CD8-positive, alpha-beta memory T cell (primary cell): ENCODE measurements at regions not wholly inside any gene's neighbourhood (a gene's known extent, or its start where the extent isn't known, plus 50 kb on each side); places are given as distances from the start of the nearest gene placed in this dataset.

Source experiments
- CTCF ChIA-PET: fragments of 350-600 bp; sonication (Branson Sonifier 250); formaldehyde crosslinking; loops from one replicate; lab custom pipeline; 2021; ENCODE audit warnings: antibody characterized with exemption; lab: Charles Lee
- POLR2A ChIA-PET: fragments of 350-600 bp; sonication (Branson Sonifier 250); formaldehyde crosslinking; loops from one replicate; lab custom pipeline; 2021; ENCODE audit warnings: antibody characterized with exemption; lab: Charles Lee
- DNase-seq, 5 donors: peaks; one replicate each; pipeline versions ENCODE4 v3.0.0 to v3.0.0-alpha.2; 2020 to 2022; ENCODE audit warnings: mixed read lengths in 1 of 5
- H3K27ac ChIP-seq: one replicate; pipeline ENCODE4 v1.7.0; 2013; ENCODE audit warnings: low read depth, mild to moderate bottlenecking, low read length, moderate library complexity
- H3K27me3 ChIP-seq: 2 replicates; pipeline ENCODE4 v1.7.0; 2013; ENCODE audit warnings: low read length, mild to moderate bottlenecking; ENCODE audit not compliant: insufficient read depth, poor library complexity, severe bottlenecking
- H3K36me3 ChIP-seq: 2 replicates; pipeline ENCODE4 v1.7.0; 2013; ENCODE audit warnings: mild to moderate bottlenecking, low read length, moderate library complexity; ENCODE audit not compliant: insufficient read depth
- H3K4me1 ChIP-seq: 2 replicates; pipeline ENCODE4 v1.7.0; 2013; ENCODE audit warnings: mild to moderate bottlenecking, low read length, moderate library complexity; ENCODE audit not compliant: insufficient read depth
- H3K4me3 ChIP-seq: 2 replicates; pipeline ENCODE4 v1.7.0; 2013; ENCODE audit warnings: mild to moderate bottlenecking, low read length
- H3K9me3 ChIP-seq: 2 replicates; pipeline ENCODE4 v1.7.0; 2013; ENCODE audit warnings: mild to moderate bottlenecking, low read length
- H3K27ac Mint-ChIP-seq, 8 donors: one replicate each; pipeline ENCODE4 v1.8.0; 2020 to 2021; ENCODE audit warnings: mixed read lengths in 8 of 8, mild to moderate bottlenecking in 6 of 8, inconsistent platforms in 3 of 8, moderate library complexity in 3 of 8
- H3K27me3 Mint-ChIP-seq, 2 donors: one replicate each; pipeline ENCODE4 v1.8.0; 2020 to 2021; ENCODE audit warnings: mixed read lengths in 2 of 2, mild to moderate bottlenecking in 1 of 2, moderate library complexity in 1 of 2
- H3K36me3 Mint-ChIP-seq, 3 donors: one replicate each; pipeline ENCODE4 v1.8.0; 2020 to 2021; ENCODE audit warnings: mixed read lengths in 3 of 3, inconsistent platforms in 1 of 3, mild to moderate bottlenecking in 1 of 3
- H3K4me1 Mint-ChIP-seq, 3 donors: one replicate each; pipeline ENCODE4 v1.8.0; 2020 to 2021; ENCODE audit warnings: mixed read lengths in 3 of 3, inconsistent platforms in 1 of 3, mild to moderate bottlenecking in 1 of 3
- H3K4me3 Mint-ChIP-seq, 7 donors: one replicate each; pipeline ENCODE4 v1.8.0; 2020 to 2021; ENCODE audit warnings: mixed read lengths in 7 of 7, mild to moderate bottlenecking in 6 of 7, moderate library complexity in 4 of 7, inconsistent platforms in 2 of 7
- H3K9me3 Mint-ChIP-seq, 5 donors: one replicate each; pipeline ENCODE4 v1.8.0; 2020 to 2022; ENCODE audit warnings: mixed read lengths in 5 of 5, mild to moderate bottlenecking in 3 of 5, moderate library complexity in 2 of 5, inconsistent platforms in 1 of 5

- peaks cover 0 to 1% (median 0%) of the 10 kb centered on the region in 3 donors for H3K4me1 Mint-ChIP-seq
- H3K4me3 Mint-ChIP-seq: no peak overlapping the region
- no peak for DNase-seq
- Histone ChIP-seq H3K27ac (no peak overlapping the region), H3K9me3 (no peaks in the 10 kb centered on the region), H3K36me3 (no peaks in the 10 kb centered on the region), H3K4me1 (no peaks in the 10 kb centered on the region), H3K27me3 (no peaks in the 10 kb centered on the region), H3K4me3 (no peak overlapping the region)
- no peak overlapping the region for H3K27ac Mint-ChIP-seq
- H3K9me3 Mint-ChIP-seq: peaks cover 8 to 32% (median 20%) of the 10 kb centered on the region in 5 donors
- ChIA-PET POLR2A (no interaction called here), CTCF (no interaction called here)
- no peaks in the 10 kb centered on the region for H3K36me3 Mint-ChIP-seq
- no peaks in the 10 kb centered on the region for H3K27me3 Mint-ChIP-seq
Observed at GRCh38 chr16:35296962-35297653, 1837.7 kb downstream of the TP53TG3F start.

GRCh38 chr16:35298460-35299243 lies 1839.2 kb downstream of the TP53TG3F start:
- no peak for DNase-seq
- ChIA-PET POLR2A (no interaction called here), CTCF (no interaction called here)
- H3K9me3 Mint-ChIP-seq: peaks cover 2 to 25% (median 13%) of the 10 kb centered on the region in 5 donors
- no peak overlapping the region for H3K4me3 ChIP-seq
- peaks cover 0 to 1% (median 0%) of the 10 kb centered on the region in 3 donors for H3K4me1 Mint-ChIP-seq
- H3K36me3 Mint-ChIP-seq: no peaks in the 10 kb centered on the region
- H3K36me3 ChIP-seq: no peaks in the 10 kb centered on the region
- no peak overlapping the region for H3K27ac ChIP-seq
- H3K9me3 ChIP-seq: no peaks in the 10 kb centered on the region
- H3K27me3 ChIP-seq: no peaks in the 10 kb centered on the region
- no peak overlapping the region for H3K27ac Mint-ChIP-seq
- no peaks in the 10 kb centered on the region for H3K4me1 ChIP-seq
- no peaks in the 10 kb centered on the region for H3K27me3 Mint-ChIP-seq
- peak overlapping the region in 1 of 7 donors; percentile 11 for H3K4me3 Mint-ChIP-seq

- no peaks in the 10 kb centered on the region for H3K4me1 Mint-ChIP-seq
- H3K9me3 ChIP-seq: no peaks in the 10 kb centered on the region
- CTCF ChIA-PET: no interaction called here
Observed at GRCh38 chr16:35302859-35303258, 1843.4 kb downstream of the TP53TG3F start.

GRCh38 chr16:35305476-35305875 lies 1846.1 kb downstream of the TP53TG3F start:
- no peak for DNase-seq
- Histone ChIP-seq H3K4me3 (no peak overlapping the region), H3K4me1 (no peaks in the 10 kb centered on the region), H3K27ac (no peak overlapping the region), H3K36me3 (no peaks in the 10 kb centered on the region), H3K27me3 (no peaks in the 10 kb centered on the region), H3K9me3 (no peaks in the 10 kb centered on the region)
- ChIA-PET CTCF (no interaction called here), POLR2A (no interaction called here)
- Mint-ChIP-seq H3K27me3 (no peaks in the 10 kb centered on the region), H3K4me3 (no peak overlapping the region), H3K9me3 (peaks cover 6 to 24% (median 19%) of the 10 kb centered on the region in 5 donors), H3K4me1 (no peaks in the 10 kb centered on the region), H3K27ac (no peak overlapping the region), H3K36me3 (no peaks in the 10 kb centered on the region)

More at GRCh38 chr16:35302859-35303258, 1843.4 kb downstream of the TP53TG3F start:
- H3K4me1 ChIP-seq: no peaks in the 10 kb centered on the region
- H3K4me3 ChIP-seq: no peak overlapping the region
- Mint-ChIP-seq H3K4me3 (no peak overlapping the region), H3K27me3 (no peaks in the 10 kb centered on the region), H3K9me3 (peaks cover 6 to 21% (median 16%) of the 10 kb centered on the region in 5 donors), H3K27ac (no peak overlapping the region), H3K36me3 (no peaks in the 10 kb centered on the region)
- no peaks in the 10 kb centered on the region for H3K27me3 ChIP-seq
- no peaks in the 10 kb centered on the region for H3K36me3 ChIP-seq
- POLR2A ChIA-PET: no interaction called here
- no peak overlapping the region for H3K27ac ChIP-seq
- no peak for DNase-seq

- Histone ChIP-seq H3K4me3 (no peak overlapping the region), H3K27me3 (no peaks in the 10 kb centered on the region), H3K36me3 (no peaks in the 10 kb centered on the region), H3K27ac (no peak overlapping the region), H3K4me1 (no peaks in the 10 kb centered on the region), H3K9me3 (no peaks in the 10 kb centered on the region)
- Mint-ChIP-seq H3K27ac (no peak overlapping the region), H3K36me3 (no peaks in the 10 kb centered on the region), H3K4me3 (no peak overlapping the region), H3K9me3 (peaks cover 4 to 24% (median 22%) of the 10 kb centered on the region in 5 donors), H3K27me3 (no peaks in the 10 kb centered on the region), H3K4me1 (no peaks in the 10 kb centered on the region)
- no peak for DNase-seq
- ChIA-PET POLR2A (no interaction called here), CTCF (no interaction called here)
Observed at GRCh38 chr16:35306915-35307314, 1847.5 kb downstream of the TP53TG3F start.

GRCh38 chr16:35308674-35309073 lies 1849.3 kb downstream of the TP53TG3F start:
- no peaks in the 10 kb centered on the region for H3K9me3 ChIP-seq
- peaks cover 10 to 34% (median 25%) of the 10 kb centered on the region in 5 donors for H3K9me3 Mint-ChIP-seq

GRCh38 chr16:35310999-35311398 lies 1851.6 kb downstream of the TP53TG3F start:
- H3K27ac Mint-ChIP-seq: no peak overlapping the region
- Histone ChIP-seq H3K9me3 (no peaks in the 10 kb centered on the region), H3K4me1 (no peaks in the 10 kb centered on the region), H3K27ac (no peak overlapping the region), H3K4me3 (no peak overlapping the region), H3K36me3 (no peaks in the 10 kb centered on the region), H3K27me3 (no peaks in the 10 kb centered on the region)
- no peaks in the 10 kb centered on the region for H3K36me3 Mint-ChIP-seq
- POLR2A ChIA-PET: no interaction called here
- peaks cover 15 to 51% (median 28%) of the 10 kb centered on the region in 5 donors for H3K9me3 Mint-ChIP-seq
- no peak for DNase-seq
- no peaks in the 10 kb centered on the region for H3K27me3 Mint-ChIP-seq
- CTCF ChIA-PET: no interaction called here
- H3K4me1 Mint-ChIP-seq: peaks cover 0 to 2% (median 0%) of the 10 kb centered on the region in 3 donors
- no peak overlapping the region for H3K4me3 Mint-ChIP-seq

More at GRCh38 chr16:35308674-35309073, 1849.3 kb downstream of the TP53TG3F start:
- Histone ChIP-seq H3K27ac (no peak overlapping the region), H3K27me3 (no peaks in the 10 kb centered on the region), H3K4me3 (no peak overlapping the region), H3K4me1 (no peaks in the 10 kb centered on the region), H3K36me3 (no peaks in the 10 kb centered on the region)
- no peak for DNase-seq
- CTCF ChIA-PET: no interaction called here
- Mint-ChIP-seq H3K27ac (no peak overlapping the region), H3K4me3 (no peak overlapping the region), H3K27me3 (no peaks in the 10 kb centered on the region), H3K4me1 (no peaks in the 10 kb centered on the region), H3K36me3 (no peaks in the 10 kb centered on the region)
- POLR2A ChIA-PET: no interaction called here

- no peak overlapping the region for H3K4me3 Mint-ChIP-seq
Observed at GRCh38 chr16:35311475-35311874, 1852.1 kb downstream of the TP53TG3F start.

More at GRCh38 chr16:35311475-35311874, 1852.1 kb downstream of the TP53TG3F start:
- H3K9me3 ChIP-seq: no peaks in the 10 kb centered on the region
- H3K27me3 ChIP-seq: no peaks in the 10 kb centered on the region
- H3K4me3 ChIP-seq: no peak overlapping the region
- no peak for DNase-seq
- peaks cover 15 to 49% (median 29%) of the 10 kb centered on the region in 5 donors for H3K9me3 Mint-ChIP-seq
- CTCF ChIA-PET: no interaction called here
- H3K27ac Mint-ChIP-seq: no peak overlapping the region
- no peaks in the 10 kb centered on the region for H3K36me3 ChIP-seq
- H3K36me3 Mint-ChIP-seq: no peaks in the 10 kb centered on the region
- POLR2A ChIA-PET: no interaction called here
- H3K4me1 Mint-ChIP-seq: peaks cover 0 to 2% (median 0%) of the 10 kb centered on the region in 3 donors
- no peak overlapping the region for H3K27ac ChIP-seq
- no peaks in the 10 kb centered on the region for H3K4me1 ChIP-seq
- no peaks in the 10 kb centered on the region for H3K27me3 Mint-ChIP-seq
